Activated CD4-positive, alpha-beta T cell treated with anti-CD3 and anti-CD28 coated beads, Interleukin-2, amount 10 ng/mL, durations not matched to agents 7 days and 5 days (primary cell): ENCODE measurements at regions not wholly inside any gene's neighbourhood (a gene's known extent, or its start where the extent isn't known, plus 50 kb on each side); places are given as distances from the start of the nearest gene placed in this dataset.

Experiments
- CTCF ChIA-PET: fragments of 350-600 bp; sonication (Branson Sonifier 250); formaldehyde crosslinking; loops from one replicate; lab custom pipeline; 2021; ENCODE audit warnings: antibody characterized with exemption; lab: Charles Lee
- POLR2A ChIA-PET: fragments of 350-600 bp; sonication (Branson Sonifier 250); formaldehyde crosslinking; loops from one replicate; lab custom pipeline; 2021; ENCODE audit warnings: antibody characterized with exemption; lab: Charles Lee
- DNase-seq: peaks from one replicate; pipeline ENCODE4 v3.0.0-alpha.2; 2020
- H3K27ac Mint-ChIP-seq: one replicate; pipeline ENCODE4 v1.8.0; 2021; ENCODE audit warnings: mild to moderate bottlenecking, moderate library complexity, mixed read lengths
- H3K27me3 Mint-ChIP-seq: one replicate; pipeline ENCODE4 v1.8.0; 2021; ENCODE audit warnings: mixed read lengths
- H3K36me3 Mint-ChIP-seq: one replicate; pipeline ENCODE4 v1.8.0; 2021; ENCODE audit warnings: low read depth, mixed read lengths
- H3K4me1 Mint-ChIP-seq: one replicate; pipeline ENCODE4 v1.8.0; 2021; ENCODE audit warnings: mixed read lengths
- H3K4me3 Mint-ChIP-seq: one replicate; pipeline ENCODE4 v1.8.0; 2021; ENCODE audit warnings: mild to moderate bottlenecking, moderate library complexity, mixed read lengths
- H3K9me3 Mint-ChIP-seq: one replicate; pipeline ENCODE4 v1.8.0; 2021; ENCODE audit warnings: mixed read lengths

DNA sequence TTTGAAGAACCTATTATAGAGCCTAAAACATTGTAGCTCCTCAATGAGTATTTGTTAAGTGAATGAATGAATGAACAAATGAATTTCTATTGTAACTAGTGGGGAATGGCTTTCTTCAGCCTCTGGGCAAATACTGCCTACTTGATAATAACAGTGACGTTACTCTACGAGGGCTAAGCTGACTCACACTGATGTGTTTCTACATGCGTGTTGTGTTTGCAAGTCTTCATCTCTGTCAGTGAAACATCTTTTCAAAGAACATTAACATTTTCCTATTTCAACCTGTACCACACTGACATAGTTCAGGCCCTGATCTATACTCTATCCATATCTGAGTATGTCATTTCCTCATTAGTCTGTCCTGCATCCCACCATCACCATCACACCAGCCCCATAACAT is 319.9 kb upstream of the ACVR2A start:
- peaks cover 23% of the 10 kb centered on the region for H3K4me1 Mint-ChIP-seq
- peaks cover 5% of the 10 kb centered on the region for H3K36me3 Mint-ChIP-seq
- no peak for DNase-seq
- no peak overlapping the region for H3K4me3 Mint-ChIP-seq
- POLR2A ChIA-PET, result no interaction called here
- H3K27me3 Mint-ChIP-seq, result no peaks in the 10 kb centered on the region
- CTCF ChIA-PET, result interaction anchor here (0.6 kb wide), 1 partner anchor 27 kb away, joined by 3 read pairs; no protein-coding TSS in a partner anchor
- H3K9me3 Mint-ChIP-seq, result peaks cover 7% of the 10 kb centered on the region
- H3K27ac Mint-ChIP-seq, result no peak overlapping the region

GRCh38 chr2:147523415-147523814 is 321.4 kb upstream of the ACVR2A start:
- peaks cover 23% of the 10 kb centered on the region for H3K4me1 Mint-ChIP-seq
- no peak for DNase-seq
- peaks cover 5% of the 10 kb centered on the region for H3K36me3 Mint-ChIP-seq
- no peak overlapping the region for H3K27ac Mint-ChIP-seq
- ChIA-PET CTCF (interaction anchor here (1.0 kb wide), 1 partner anchor 9 kb away, joined by 3 read pairs; no protein-coding TSS in a partner anchor), POLR2A (no interaction called here)
- peaks cover 11% of the 10 kb centered on the region for H3K9me3 Mint-ChIP-seq
- no peak overlapping the region for H3K4me3 Mint-ChIP-seq
- no peaks in the 10 kb centered on the region for H3K27me3 Mint-ChIP-seq

DNA sequence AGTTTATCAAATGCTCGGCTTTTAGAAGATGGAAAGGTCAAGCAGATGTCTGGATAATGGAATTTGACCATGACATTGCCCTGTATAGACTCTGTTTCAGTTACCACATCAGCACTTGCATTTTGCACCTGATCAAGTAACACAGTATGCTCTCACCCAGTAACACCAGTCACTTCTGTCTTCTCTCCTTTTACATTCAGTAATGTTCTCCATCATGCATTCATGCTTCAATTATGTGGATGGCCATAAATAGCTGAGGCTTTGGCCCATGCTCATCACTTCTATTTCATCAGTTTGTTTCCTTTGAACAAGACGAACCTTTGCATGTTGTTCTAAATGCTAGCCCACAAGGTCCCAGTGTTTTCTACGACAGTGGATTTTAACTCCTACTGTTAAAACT is 322.9 kb upstream of the ACVR2A start:
- Mint-ChIP-seq H3K27me3 (peaks cover 2% of the 10 kb centered on the region), H3K4me3 (no peak overlapping the region), H3K36me3 (peaks cover 5% of the 10 kb centered on the region), H3K4me1 (peaks cover 20% of the 10 kb centered on the region), H3K9me3 (peaks cover 11% of the 10 kb centered on the region), H3K27ac (no peak overlapping the region)
- DNase-seq, result no peak
- CTCF ChIA-PET, result interaction anchor here (1.5 kb wide), 1 partner anchor 27 kb away, joined by 4 read pairs; no protein-coding TSS in a partner anchor
- POLR2A ChIA-PET, result no interaction called here

DNA sequence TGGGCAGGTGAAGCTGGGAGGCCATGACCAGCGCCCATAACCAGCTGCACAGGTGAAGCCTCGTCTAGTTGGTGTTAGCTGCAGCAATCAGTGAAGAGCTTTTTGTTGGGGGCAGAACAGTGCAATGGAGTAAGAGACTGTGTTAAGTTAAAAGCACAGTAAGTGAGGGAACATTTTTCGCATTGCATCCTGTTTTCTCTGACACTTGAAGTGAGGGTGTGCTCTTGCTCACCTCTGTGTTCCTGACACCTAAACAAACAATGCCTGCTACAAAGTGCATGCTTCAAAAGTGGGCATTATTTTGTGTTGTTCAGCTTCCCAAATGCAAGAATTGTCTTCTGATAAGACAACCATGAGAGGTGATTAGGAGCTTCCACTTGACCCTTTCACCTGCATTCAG is 324.0 kb upstream of the ACVR2A start:
- Mint-ChIP-seq H3K4me3 (no peak overlapping the region), H3K27ac (no peak overlapping the region), H3K27me3 (peaks cover 2% of the 10 kb centered on the region), H3K9me3 (peaks cover 11% of the 10 kb centered on the region), H3K36me3 (peaks cover 5% of the 10 kb centered on the region), H3K4me1 (peaks cover 12% of the 10 kb centered on the region)
- ChIA-PET CTCF (interaction anchor here (1.0 to 1.5 kb wide), 2 partner anchors 17 to 28 kb away, joined by 3 to 4 read pairs; no protein-coding TSS in a partner anchor), POLR2A (interaction anchor here (0.6 kb wide), 1 partner anchor 145 kb away, joined by 3 read pairs; no protein-coding TSS in a partner anchor)
- no peak for DNase-seq

DNA sequence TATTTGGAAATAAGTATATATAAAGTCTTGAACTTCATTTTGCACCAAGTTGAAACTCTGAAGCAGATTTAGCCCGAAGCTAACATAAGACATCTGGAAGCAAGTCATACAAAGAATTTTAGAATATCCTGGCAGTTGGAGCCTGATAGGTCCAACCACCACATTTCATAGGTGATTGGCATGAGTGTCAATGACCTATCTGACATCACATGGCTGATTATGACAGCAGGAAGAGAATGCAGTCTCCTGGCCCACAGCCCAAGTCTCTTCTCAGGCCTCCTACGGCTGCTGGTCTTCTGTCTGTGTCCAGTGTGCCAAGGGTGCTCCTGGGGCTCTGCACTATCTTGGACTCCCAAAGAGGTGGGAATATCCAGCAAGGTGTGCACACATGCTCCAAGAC is 325.7 kb upstream of the ACVR2A start:
- no peak overlapping the region for H3K4me3 Mint-ChIP-seq
- peaks cover 2% of the 10 kb centered on the region for H3K27me3 Mint-ChIP-seq
- no peak for DNase-seq
- CTCF ChIA-PET, result no interaction called here
- peaks cover 5% of the 10 kb centered on the region for H3K36me3 Mint-ChIP-seq
- H3K4me1 Mint-ChIP-seq, result peaks cover 6% of the 10 kb centered on the region
- H3K9me3 Mint-ChIP-seq, result peaks cover 8% of the 10 kb centered on the region
- no peak overlapping the region for H3K27ac Mint-ChIP-seq
- POLR2A ChIA-PET, result interaction anchor here (0.6 kb wide), 1 partner anchor 100 kb away, joined by 3 read pairs; no protein-coding TSS in a partner anchor

DNA sequence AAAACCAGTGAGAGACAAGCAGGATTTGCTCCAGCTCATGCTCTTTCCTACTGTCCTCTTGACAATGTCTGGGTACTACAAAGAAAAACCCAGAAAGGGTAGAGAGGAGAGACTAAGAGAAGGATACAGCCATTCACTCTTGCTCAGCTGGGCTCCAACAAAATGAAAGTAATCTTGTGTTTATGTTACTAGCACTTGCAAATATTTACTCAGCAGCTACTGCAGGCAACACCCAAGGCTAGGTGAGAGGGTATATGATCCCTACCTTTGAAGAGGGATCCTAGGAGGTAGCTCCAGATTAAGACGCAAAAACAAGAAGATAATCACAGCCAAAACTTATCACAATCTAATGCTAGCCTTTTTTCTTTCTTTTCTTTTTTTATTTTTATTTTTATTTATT is 329.6 kb upstream of the ACVR2A start:
- H3K27ac Mint-ChIP-seq, result no peak overlapping the region
- H3K36me3 Mint-ChIP-seq, result no peaks in the 10 kb centered on the region
- peaks cover 2% of the 10 kb centered on the region for H3K27me3 Mint-ChIP-seq
- CTCF ChIA-PET, result interaction anchor here (0.5 to 2.1 kb wide), 4 partner anchors 9 to 70 kb away, joined by 3 to 6 read pairs (median 3); no protein-coding TSS in a partner anchor
- peaks cover 21% of the 10 kb centered on the region for H3K4me1 Mint-ChIP-seq
- POLR2A ChIA-PET, result no interaction called here
- no peak overlapping the region for H3K4me3 Mint-ChIP-seq
- DNase-seq, result no peak
- peaks cover 9% of the 10 kb centered on the region for H3K9me3 Mint-ChIP-seq

- Mint-ChIP-seq H3K4me1 (peaks cover 21% of the 10 kb centered on the region), H3K27me3 (peaks cover under 1% of the 10 kb centered on the region), H3K27ac (no peak overlapping the region), H3K36me3 (no peaks in the 10 kb centered on the region), H3K4me3 (no peak overlapping the region), H3K9me3 (peaks cover 16% of the 10 kb centered on the region)
- ChIA-PET POLR2A (no interaction called here), CTCF (no interaction called here)
- DNase-seq, result no peak
Observed at GRCh38 chr2:147512206-147512605, 332.6 kb upstream of the ACVR2A start.

GRCh38 chr2:147511491-147511948 is 333.3 kb upstream of the ACVR2A start:
- Mint-ChIP-seq H3K36me3 (no peaks in the 10 kb centered on the region), H3K4me3 (no peak overlapping the region), H3K27ac (no peak overlapping the region), H3K27me3 (no peaks in the 10 kb centered on the region), H3K9me3 (peaks cover 16% of the 10 kb centered on the region), H3K4me1 (peaks cover 21% of the 10 kb centered on the region)
- peak; percentile 28 for DNase-seq
- ChIA-PET CTCF (no interaction called here), POLR2A (no interaction called here)

DNA sequence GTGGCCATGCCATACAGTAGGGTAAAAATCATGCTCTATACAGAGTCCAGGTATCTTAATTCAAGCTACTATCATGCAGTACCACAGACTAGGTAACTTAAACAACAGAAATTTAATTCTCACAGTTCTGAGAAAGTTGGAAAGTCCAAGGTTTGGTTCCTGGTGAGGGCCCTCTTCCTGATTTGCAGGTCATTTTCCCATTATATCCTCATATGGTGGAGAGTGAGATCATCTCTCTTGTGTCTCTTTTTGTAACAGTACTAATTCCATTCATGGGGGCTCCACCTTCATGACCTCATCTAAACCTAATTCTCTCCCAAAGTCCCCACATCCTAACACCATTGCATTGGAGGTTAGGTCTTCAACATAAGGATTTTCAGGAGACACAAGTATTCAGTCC is 335.0 kb upstream of the ACVR2A start:
- peaks cover 2% of the 10 kb centered on the region for H3K27me3 Mint-ChIP-seq
- CTCF ChIA-PET, result interaction anchor here (0.8 kb wide), 1 partner anchor 25 kb away, joined by 3 read pairs; no protein-coding TSS in a partner anchor

GRCh38 chr2:147506889-147507288 is 337.9 kb upstream of the ACVR2A start:
- Mint-ChIP-seq H3K4me3 (no peak overlapping the region), H3K9me3 (peaks cover 22% of the 10 kb centered on the region), H3K27ac (no peak overlapping the region), H3K27me3 (peaks cover 2% of the 10 kb centered on the region), H3K4me1 (peaks cover 36% of the 10 kb centered on the region), H3K36me3 (peaks cover 9% of the 10 kb centered on the region)
- CTCF ChIA-PET, result interaction anchor here (2.3 kb wide), 1 partner anchor 8 kb away, joined by 6 read pairs; no protein-coding TSS in a partner anchor
- POLR2A ChIA-PET, result no interaction called here
- DNase-seq, result no peak

More for the DNA sequence above, 335.0 kb upstream of the ACVR2A start:
- Mint-ChIP-seq H3K4me1 (peaks cover 18% of the 10 kb centered on the region), H3K4me3 (no peak overlapping the region), H3K27ac (no peak overlapping the region), H3K36me3 (peaks cover 2% of the 10 kb centered on the region), H3K9me3 (peaks cover 22% of the 10 kb centered on the region)
- DNase-seq, result no peak
- POLR2A ChIA-PET, result no interaction called here

GRCh38 chr2:147502711-147503290 is 342.0 kb upstream of the ACVR2A start:
- CTCF ChIA-PET, result interaction anchor here (0.6 to 1.0 kb wide), 2 partner anchors 9 to 683 kb away, joined by 3 to 6 read pairs; no protein-coding TSS in a partner anchor
- no peak for DNase-seq
- H3K9me3 Mint-ChIP-seq, result peaks cover 11% of the 10 kb centered on the region
- H3K27ac Mint-ChIP-seq, result no peak overlapping the region
- POLR2A ChIA-PET, result no interaction called here
- no peak overlapping the region for H3K4me3 Mint-ChIP-seq
- peaks cover 15% of the 10 kb centered on the region for H3K36me3 Mint-ChIP-seq
- peaks cover 2% of the 10 kb centered on the region for H3K27me3 Mint-ChIP-seq
- H3K4me1 Mint-ChIP-seq, result peaks cover 56% of the 10 kb centered on the region

DNA sequence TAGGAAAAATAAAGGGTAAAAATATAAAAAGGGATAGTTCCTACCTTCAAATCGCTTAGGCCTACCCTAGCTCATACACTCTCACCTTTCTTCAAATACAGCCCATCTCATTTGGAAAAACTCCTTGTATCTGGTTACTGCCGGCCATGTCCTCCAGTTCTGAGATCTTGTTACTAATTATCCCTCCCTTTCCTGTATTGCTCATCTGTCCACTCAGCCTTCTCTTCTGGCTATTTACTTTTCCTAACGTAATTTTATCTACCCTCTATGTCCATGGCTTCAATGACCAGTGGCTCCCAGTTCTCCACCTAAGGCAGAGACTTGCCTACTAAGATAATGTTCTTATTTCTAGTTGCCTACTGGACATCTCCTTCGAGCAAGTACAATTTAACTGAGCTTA is 342.9 kb upstream of the ACVR2A start:
- H3K9me3 Mint-ChIP-seq, result peaks cover 13% of the 10 kb centered on the region
- no peak overlapping the region for H3K27ac Mint-ChIP-seq
- H3K36me3 Mint-ChIP-seq, result peaks cover 18% of the 10 kb centered on the region

GRCh38 chr2:147500819-147501395 is 343.9 kb upstream of the ACVR2A start:
- H3K27ac Mint-ChIP-seq, result peak overlapping the region; percentile 91
- peaks cover 66% of the 10 kb centered on the region for H3K4me1 Mint-ChIP-seq
- peaks cover 11% of the 10 kb centered on the region for H3K9me3 Mint-ChIP-seq
- DNase-seq, result no peak
- ChIA-PET POLR2A (no interaction called here), CTCF (no interaction called here)
- H3K27me3 Mint-ChIP-seq, result peaks cover 2% of the 10 kb centered on the region
- peak overlapping the region; percentile 51 for H3K4me3 Mint-ChIP-seq
- peaks cover 21% of the 10 kb centered on the region for H3K36me3 Mint-ChIP-seq

More for the DNA sequence above, 342.9 kb upstream of the ACVR2A start:
- Mint-ChIP-seq H3K4me1 (peaks cover 62% of the 10 kb centered on the region), H3K27me3 (peaks cover 2% of the 10 kb centered on the region), H3K4me3 (no peak overlapping the region)
- POLR2A ChIA-PET, result no interaction called here
- no peak for DNase-seq
- CTCF ChIA-PET, result no interaction called here
